CD4-positive, alpha-beta T cell treated with Interleukin-10 for 1 hour (primary cell): ENCODE measurements at regions not wholly inside any gene's neighbourhood (a gene's known extent, or its start where the extent isn't known, plus 50 kb on each side); places are given as distances from the start of the nearest gene placed in this dataset.

Experiments
- DNase-seq: peaks from one replicate; pipeline ENCODE4 v3.0.0-alpha.2; 2020

DNA sequence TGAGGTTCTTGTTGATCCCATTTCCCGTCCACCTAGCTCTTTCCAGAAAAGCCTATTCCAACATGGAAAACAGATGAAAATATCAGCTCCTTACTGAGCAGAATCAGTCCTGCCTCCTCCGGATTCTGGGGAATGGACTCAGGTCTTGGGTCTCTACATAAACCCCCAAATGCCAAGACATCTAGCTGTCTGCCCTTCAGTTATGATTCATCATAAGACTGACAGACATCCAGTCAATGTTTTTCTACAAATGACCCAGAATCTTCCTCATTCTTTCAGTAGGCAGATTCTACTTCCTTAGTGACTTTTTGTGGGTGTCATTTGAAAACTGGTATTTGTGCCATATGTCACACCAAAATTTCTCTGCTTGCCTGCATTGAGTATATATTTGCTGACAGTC lies 103.0 kb upstream of the TGFBR2 start:
- no peak for DNase-seq

DNA sequence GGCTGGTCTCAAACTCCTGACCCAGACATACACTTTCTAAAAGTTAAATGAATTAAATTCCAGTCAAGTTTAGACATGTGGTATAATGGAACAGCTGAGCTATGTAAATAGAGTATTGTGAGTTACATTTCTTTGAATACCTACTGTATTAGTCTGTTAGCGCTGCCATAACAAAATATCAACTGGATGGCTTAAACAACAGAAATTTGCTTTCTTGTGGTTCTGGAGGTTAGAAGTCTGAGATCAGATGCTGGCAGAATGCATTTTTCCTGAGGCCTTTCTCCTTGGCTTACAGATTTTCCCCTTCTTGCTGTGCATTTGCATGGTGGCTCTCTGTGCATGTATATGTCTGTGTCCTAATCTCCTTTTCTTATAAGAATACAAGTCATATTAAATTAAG lies 101.5 kb upstream of the TGFBR2 start:
- no peak for DNase-seq

DNA sequence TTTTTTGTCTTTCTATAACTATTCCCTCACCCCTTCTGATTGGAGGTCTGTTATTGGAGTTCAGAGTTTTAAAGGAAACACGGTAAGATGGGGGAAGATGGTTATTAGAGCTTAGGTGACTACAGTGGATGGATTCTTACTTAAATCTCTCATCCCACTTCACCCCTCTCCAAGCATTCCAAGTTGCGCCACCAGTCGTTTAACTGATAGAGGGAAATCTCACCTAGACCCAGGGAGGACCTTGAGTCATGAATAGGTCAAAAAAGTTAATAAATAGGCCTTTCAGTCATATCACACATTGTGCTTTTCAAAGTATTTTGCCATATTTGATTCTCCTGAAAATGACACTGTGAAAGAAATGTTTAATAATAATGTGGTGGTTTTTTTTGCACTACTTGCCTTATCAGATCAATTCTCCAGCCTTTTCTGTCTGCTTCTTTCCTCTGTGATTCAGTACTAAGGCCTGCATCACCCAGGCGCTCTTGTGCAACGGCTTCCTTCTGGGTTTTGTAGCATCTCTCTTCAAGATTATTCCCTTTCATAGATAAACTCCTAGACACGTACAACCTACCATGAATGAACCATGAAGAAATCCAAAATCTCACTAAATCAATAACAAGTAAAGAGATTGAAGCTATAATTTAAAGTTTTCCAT lies 100.4 kb upstream of the TGFBR2 start:
- no peak for DNase-seq

DNA sequence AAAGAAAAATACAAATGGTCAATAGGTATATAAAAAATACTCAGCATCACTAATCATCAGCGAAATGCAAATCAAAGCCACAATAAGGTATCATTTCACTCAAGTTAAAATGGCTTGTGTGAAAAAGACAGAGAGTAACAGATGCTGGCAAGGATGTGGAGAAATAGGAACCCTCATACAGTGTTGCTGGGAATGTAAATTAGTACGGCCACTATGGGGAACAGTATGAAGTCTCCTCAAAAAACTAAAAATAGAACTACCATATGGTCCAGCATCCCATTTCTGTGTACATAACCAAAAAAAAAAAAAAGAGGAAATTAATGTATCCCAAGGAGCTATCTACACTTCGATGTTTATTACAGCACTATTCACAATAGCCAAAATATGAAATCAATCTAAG lies 98.1 kb upstream of the TGFBR2 start:
- DNase-seq: no peak

DNA sequence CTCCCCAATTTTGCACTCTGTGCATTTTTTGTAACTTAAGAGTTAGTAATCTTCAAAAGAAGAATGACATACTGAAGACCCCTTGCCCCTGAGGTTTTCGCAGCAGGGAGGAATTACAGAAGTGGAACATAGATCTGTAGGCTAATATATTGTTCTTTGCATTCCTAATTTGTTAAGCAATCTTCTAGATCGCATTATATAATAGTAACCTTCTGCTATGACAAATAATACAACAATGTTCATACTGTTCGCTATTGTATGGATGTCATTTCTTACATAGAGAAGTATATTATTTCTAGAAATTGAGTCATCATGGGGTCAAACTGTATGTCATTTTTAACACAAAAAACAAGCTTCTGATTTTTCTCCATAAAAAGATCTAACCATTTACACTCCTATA lies 95.8 kb upstream of the TGFBR2 start:
- DNase-seq: no peak

DNA sequence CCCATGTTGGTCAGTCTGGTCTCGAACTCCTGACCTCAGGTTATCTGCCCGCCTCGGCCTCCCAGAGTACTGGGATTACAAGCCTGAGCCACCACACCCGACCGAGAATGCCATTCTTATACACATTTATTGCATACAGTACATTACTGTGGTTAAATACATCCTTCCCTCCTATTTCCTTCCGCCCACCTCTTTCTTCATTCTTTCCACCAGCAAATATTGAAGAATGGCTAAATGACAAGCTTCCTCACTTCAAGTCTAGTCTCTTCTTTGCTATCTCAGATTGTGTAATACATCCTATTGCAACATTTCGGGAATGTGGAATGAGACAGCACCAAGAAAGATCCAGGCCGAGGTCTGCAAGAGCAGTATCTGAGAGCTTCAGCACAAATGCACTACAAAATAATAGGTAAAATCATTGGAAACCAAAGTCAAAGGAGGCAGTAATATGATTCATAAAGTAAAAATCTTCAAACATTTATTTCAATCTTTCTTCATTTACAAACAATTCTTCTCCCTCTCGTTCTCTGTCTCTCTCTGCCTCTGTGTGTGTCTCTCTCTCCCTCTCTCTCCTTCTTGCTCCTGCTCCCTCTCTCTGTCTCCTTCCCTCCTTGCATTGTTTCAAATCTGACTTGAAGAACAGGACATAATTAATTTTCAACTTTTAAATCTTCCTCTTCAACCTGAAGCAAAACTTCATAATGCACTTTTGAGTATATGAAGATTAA lies 94.7 kb upstream of the TGFBR2 start:
- no peak for DNase-seq

DNA sequence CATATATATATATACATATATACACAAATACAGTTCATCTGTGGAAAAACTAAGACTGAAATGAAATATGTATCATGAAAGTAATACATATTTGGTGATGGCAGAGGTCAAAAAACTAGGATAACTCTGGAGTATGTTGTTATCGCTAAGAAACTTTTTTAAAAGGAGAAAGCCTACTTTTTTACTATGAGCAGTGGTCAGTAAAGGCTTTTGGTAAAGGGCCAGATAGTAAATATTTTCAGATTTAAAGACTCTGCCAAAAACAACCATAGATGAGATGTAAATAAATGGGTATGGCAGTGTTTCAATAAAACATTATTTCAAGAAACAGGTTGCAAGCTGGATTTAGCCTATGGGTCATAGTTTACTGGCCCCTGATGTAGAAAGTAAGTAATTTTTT lies 93.8 kb upstream of the TGFBR2 start:
- DNase-seq: no peak

DNA sequence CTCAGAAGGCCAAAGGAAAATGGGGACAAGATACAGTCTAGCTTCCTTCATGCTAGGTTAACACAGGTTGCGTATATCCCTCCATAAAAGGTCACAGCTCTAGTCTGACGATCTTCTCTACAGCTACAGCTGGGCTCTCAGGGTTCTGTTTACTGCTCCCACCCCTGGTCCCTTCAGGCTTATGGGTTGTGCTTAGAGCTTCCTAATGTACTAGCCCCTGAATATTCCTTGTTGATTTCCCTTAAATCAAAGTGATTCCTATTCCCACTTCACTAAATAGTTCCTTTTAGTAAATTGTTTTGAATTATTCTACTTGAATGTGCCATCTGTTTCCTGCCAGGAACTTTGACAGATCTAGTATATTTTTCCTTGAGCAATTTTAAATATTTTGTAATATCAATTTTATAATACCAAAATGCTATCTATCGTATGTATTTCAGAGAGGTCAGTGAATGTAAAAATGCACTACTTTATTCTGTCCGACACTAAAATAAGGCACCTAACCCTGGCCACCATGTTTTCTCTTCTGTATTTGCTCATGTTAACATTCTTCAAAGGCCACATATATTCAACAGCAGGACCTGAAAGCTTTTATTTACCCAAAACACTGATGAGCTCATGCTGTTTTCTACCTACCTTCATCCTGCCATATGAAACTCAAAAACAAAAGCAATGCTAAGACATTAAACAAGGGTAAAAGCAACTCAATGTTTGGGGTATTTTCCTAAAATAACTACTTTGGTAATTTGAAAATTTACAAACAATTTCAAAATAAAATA lies 92.8 kb upstream of the TGFBR2 start:
- DNase-seq: no peak

DNA sequence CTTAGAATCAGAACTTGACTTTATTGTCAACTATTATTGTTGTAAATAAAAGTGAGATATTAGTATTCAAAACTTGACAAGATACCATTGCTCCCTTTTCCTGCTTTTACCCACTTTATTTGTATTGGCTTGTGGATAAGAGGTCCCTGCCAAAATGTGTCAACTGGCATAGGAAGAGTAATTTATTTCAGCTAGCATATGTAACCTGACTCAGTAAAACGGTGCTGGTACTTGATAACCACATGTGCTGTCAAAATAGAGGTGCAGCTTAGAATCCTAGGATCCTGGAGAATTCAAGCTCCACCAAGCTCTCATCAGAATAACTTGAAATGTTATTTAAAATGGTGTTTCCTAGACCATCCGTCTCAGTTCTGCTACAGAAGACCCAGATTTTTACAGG lies 90.2 kb upstream of the TGFBR2 start:
- no peak for DNase-seq

DNA sequence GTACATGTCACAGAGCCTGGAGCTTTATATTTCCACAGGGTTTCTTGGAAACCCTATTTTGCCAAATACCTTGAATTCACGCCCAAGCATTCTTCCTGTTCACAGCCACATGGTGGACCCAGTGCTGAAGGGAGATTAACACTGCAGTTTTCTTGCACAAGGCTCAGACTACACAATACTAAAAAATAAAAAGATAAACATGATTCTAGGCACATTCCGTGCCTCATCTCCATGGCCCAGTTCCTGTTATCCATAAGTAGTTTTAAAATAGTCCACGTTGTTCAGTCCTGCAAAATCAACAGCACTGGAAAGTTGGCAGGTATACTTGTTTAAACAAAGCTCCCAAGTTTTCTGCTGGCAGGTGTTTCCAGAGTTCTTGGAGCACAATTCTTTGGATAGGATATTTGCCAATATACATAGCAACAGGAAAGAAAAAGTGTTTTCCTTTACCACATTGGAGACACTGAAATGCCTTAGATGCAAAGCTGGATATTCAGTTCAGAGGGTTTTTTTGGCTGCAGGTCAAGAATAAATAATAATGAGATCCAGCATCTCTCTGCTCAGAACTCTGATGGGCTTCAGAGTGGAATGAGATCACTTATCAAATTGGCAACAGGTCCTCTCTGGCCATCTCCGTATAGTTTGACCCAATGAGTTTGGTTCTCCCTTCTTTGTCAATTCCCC lies 88.1 kb upstream of the TGFBR2 start:
- no peak for DNase-seq

DNA sequence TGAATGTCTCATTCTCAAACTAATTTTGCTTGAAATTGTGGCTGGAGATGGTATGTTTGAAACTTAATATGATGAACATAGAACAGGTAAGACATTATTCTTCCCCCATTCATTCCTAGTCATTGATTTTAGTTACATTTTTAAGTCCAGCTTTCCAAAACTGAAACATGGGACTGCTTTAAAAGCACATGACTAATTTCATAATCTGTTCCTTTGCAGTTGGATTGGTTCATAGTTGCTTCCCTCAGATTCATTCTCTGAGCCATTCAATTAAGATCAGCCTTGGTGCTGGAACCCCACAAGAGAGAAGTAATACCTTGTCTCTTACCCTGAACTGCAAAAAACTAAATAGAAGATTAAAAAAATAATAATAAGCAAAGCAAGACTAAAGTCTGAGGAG lies 87.5 kb upstream of the TGFBR2 start:
- no peak for DNase-seq

DNA sequence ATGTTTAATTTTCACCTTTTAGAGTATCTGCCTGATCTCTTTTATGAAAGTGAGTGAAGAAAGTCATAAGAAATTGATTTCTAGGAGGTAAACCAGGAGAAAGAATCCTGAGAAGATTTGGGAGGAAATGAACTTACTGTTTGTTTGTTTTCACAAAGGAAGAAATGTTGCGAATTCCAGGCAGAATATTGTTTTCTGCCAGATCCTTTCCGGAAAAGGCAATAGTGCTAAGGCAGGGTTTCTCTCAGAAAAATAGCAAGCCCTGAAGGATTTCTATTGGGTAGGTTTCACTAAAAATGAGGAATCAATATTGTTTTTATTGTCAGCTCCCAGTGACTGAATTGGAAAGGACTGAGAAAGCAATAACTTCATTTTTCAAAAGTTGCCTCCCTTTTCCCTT lies 85.7 kb upstream of the TGFBR2 start:
- DNase-seq: no peak

DNA sequence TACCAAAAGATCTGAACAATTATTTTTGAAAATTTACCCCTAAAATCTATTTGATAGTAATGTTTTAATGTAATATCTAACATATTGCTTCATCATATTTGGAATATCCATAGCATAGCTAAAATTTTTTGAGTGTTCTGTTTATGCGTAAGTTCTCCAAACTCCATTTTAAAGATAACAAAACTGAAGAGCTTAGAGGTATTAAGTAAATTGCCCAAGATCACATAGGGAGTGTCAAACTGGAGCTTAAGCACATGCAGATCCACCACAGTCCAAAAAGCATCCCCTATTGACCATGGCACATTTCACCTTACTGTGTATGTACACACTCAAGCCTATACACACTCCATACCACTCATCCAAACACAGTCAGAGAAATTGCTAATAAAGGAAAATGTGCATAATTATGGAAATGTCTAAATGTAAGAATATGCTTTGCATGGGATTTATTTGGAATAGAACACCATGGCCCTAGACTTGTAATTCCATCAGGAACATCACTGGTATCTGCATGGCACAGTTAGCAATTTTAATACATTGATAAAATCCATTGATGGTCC lies 85.2 kb upstream of the TGFBR2 start:
- DNase-seq: no peak

DNA sequence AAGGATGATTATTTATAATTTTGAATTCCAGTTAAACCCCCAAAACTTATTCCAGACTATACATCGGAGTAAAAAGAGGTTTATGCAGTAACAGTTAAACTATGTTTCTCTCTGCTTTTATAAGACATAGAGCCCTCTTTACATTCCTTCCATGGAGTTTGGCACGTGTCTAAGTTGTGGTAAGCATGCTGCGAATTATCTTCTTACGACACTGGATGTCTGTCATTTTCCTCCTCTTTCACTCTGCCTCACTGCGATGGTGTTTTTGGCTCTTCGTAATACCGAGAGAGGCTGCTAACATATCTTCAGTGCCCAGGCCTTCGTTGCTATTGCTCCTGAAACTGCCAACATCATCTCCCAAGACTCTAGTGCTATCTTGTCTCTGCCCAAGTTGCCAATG lies 83.9 kb upstream of the TGFBR2 start:
- no peak for DNase-seq

DNA sequence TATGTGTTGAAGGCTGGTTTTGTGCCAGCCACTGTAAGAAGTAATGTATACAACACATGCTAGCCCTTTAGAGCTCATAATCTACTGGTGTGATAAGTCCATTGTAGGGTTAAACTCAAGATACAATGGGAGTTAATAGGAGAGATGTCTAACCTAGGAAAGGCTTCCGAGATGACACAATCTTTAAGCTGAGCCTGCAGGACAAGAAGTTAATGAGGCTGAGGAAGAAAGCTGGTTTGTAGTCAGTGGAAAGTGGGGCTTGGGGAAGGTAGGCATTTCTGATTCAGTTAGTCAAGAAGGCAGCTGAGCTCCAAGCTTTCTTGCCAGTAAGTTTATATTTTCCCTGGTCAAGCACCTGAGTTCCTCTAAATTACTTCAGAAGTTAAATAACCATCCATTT lies 83.0 kb upstream of the TGFBR2 start:
- no peak for DNase-seq

DNA sequence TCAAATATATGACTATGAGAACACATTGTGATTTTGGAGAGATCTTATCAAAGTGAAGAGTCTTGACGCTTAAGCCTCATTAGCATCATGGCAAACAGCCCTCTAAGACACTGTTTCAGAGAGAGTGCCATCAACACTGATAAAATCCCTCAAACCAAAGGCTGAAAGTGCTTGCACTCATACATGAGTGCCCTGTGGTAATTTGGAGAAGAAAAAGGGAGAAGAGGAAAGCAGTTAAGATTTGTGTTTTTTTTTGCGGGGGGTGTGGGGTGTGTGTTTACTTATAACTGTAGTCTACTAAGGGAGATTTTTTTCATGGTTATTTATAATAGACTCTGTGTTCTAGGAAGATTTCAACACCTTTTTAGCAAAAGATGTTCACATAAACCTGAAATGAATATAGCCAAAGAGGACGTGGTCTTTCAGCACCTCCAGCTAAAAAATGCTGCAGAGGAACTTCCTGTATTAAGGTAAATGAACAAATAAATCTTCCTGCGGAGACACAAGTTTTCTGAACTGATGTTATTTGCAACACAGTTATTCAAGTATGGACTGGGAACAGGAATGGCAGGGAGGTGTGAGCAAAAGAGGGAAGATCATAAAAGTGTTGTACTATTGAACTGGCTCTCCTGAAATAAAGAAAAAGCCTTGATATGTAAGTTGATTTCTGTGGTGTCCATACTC lies 81.9 kb upstream of the TGFBR2 start:
- DNase-seq: no peak

DNA sequence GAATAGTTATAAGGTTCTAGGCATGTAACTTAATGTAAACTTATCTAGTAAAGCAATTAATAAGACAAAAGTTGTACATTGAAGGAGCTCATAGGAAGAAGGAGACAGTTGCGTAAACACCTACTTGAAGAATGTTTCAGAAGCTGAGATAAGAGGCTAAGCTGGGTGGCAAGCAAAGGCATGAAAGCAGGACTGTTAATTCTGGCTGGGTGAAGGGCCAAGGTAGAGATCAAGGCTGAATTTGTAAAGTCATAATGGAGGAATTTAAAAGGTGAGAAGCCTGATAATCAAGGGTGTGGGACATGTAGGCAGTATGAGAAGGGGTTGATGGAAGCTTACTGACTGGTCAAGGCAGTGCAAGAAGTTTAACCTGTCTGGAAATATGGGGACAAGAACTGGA lies 80.4 kb upstream of the TGFBR2 start:
- no peak for DNase-seq

DNA sequence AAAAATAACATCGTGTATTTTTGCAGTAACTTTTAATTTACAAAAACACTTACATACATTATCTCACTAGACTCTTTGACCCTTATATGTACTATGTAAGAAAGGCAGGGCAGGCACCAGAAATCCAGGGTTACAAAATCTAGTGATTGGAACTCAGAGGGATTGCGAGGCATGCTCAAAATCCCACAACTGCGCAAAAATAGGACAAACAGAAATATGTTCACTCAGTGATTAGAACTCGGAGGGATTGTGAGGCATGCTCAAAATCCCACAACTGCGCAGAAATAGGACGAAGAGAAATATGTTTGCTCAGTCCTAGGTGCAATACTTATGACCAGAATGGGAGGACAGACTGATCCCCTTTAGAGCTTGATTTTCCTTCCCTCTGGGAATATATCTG lies 79.2 kb upstream of the TGFBR2 start:
- DNase-seq: no peak

DNA sequence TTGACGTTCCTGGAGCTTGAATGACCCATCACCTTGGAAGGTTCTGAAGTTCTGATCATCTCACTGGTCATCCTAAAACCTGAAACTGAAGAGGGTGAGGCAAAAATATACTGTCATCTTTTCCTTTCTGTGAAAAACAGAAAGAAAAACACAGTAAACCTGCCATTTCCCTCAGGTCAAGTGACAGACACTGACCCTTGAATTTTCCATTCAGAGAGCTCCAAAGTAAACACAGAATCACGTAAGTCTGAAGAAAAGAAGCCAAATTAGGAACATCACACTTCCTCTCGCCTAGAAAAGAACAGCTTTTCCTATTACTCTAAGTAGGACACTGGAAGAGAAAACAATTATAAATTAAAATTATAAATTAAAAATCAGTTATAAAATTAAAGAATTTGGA lies 78.7 kb upstream of the TGFBR2 start:
- no peak for DNase-seq

DNA sequence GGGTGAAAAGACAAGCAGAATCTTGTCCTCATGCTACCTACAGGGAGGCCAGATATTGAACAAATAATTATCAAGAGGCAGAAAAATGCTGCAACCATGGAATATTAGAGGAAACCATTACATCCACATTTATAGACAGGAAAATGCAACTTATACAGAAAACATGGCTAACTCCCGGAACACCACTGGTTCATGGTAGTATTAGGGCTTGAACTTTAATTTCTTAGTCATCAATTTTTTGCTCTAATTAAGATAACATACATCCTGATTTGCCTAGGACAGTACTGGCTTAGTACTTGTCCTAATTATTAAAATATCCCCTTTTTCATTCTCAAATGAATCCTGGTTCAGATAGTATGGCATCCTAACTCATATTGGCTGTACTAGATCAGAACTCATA lies 76.3 kb upstream of the TGFBR2 start:
- no peak for DNase-seq

DNA sequence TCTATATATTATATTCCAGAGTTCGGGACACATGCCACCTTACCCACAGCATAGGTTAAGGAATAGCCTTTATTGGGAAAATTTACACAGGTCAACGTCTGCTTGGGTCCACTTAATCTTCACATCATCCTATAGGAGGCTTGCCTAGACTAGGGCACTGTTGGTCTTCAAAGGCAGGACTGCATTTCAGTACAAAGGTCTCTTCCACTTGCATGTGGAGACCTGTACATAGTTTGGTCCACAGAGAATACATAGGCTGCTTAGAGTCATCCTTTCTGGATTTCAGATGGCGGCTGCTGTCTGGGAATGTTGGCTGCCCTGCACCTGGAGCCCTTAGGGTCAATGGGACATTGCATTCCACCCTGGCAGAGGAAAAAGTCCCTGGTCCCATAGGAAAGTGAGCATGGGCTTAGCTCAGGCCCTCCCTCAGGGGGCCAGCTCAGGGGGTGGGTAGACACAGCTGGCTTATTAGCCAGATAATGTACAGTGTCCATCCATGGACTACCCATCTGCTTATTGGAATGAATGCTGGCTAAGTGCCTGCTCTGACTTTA lies 75.3 kb upstream of the TGFBR2 start:
- no peak for DNase-seq

DNA sequence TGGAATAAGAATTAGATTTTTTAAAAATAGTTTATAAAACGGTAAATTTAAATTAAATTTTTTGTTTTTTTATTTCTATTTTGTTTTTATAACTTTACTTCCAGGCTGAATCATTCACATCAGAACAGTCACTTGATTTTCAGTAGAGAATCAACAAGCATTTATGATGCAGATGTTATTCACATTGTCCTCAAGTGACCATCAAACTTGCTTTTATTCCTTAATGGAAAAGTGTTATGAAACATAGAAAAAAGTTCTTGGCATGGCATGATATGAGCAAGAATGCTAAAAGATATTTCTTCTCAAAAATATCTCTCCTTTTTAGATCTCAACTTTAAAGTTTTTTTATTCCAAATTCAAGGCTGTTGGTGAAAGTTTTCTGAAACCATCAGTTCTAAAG lies 70.9 kb upstream of the TGFBR2 start:
- no peak for DNase-seq
